GM12891 (cell line): ENCODE measurements at regions not wholly inside any gene's neighbourhood (a gene's known extent, or its start where the extent isn't known, plus 50 kb on each side); places are given as distances from the start of the nearest gene placed in this dataset.
"Not testable (repeated sequence)": the region's sequence is repeated elsewhere in the genome, so short reads cannot be mapped to it uniquely, and the experiment has no call there.

Source experiments
- POLR2A ChIP-seq: IDR thresholded peaks from 2 replicates; pipeline ENCODE4 v1.6.1; 2011; ENCODE audit warnings: low read depth, low read length, control low read depth
- POLR2AphosphoS5 ChIP-seq: IDR thresholded peaks from 2 replicates; pipeline ENCODE4 v1.6.1; 2011; ENCODE audit warnings: low read depth, low read length, control low read depth
- SPI1 ChIP-seq: IDR thresholded peaks from 2 replicates; pipeline ENCODE4 v1.6.1; 2011; ENCODE audit warnings: low read depth, low read length, control low read depth
- TAF1 ChIP-seq: IDR thresholded peaks from 2 replicates; pipeline ENCODE4 v1.6.1; 2011; ENCODE audit warnings: low read depth, low read length, control low read depth

GRCh38 chr1:88110-88509, 363.4 kb downstream of the OR4F29 start:
- not testable (repeated sequence) for TF ChIP-seq POLR2AphosphoS5, TAF1, SPI1, POLR2A
